Breast epithelium (tissue), 4 donors: ENCODE measurements at regions not wholly inside any gene's neighbourhood (a gene's known extent, or its start where the extent isn't known, plus 50 kb on each side); places are given as distances from the start of the nearest gene placed in this dataset.

Experiments
- DNase-seq, 2 donors: peaks; one replicate each; pipeline ENCODE4 v3.0.0-alpha.2; 2019; ENCODE audit warnings: low spot score in 2 of 2
- H3K27ac ChIP-seq, 2 donors: fragments of 200-600 bp; sonication (generic) in 1 of 2; one replicate each; pipeline ENCODE4 v1.5.1; 2016 to 2019; ENCODE audit warnings: mild to moderate bottlenecking in 1 of 2
- H3K27me3 ChIP-seq, 2 donors: fragments of 200-600 bp; sonication (generic) in 1 of 2; one replicate each; pipeline versions ENCODE4 v1.5.1 to v1.6.0; 2017 to 2019; ENCODE audit warnings: control low read depth in 1 of 2, mild to moderate bottlenecking in 1 of 2
- H3K36me3 ChIP-seq: fragments of 200-600 bp; one replicate; pipeline ENCODE4 v1.5.1; 2019
- H3K4me1 ChIP-seq, 2 donors: fragments of 200-600 bp; sonication (generic); one replicate each; pipeline ENCODE4 v1.5.1; 2016 to 2019; ENCODE audit warnings: control low read depth in 1 of 2
- H3K4me3 ChIP-seq, 3 donors: fragments of 200-600 bp; sonication (generic); 1 replicate in 2 of 3; 2 replicates in 1 of 3; pipeline ENCODE4 v1.5.1; 2016 to 2019; ENCODE audit warnings: mild to moderate bottlenecking in 3 of 3, moderate library complexity in 2 of 3
- H3K9me3 ChIP-seq, 2 donors: fragments of 200-600 bp; sonication (generic) in 1 of 2; one replicate each; pipeline ENCODE4 v1.5.1; 2016 to 2019; ENCODE audit warnings: control low read depth in 1 of 2
- CTCF ChIP-seq, 3 donors: fragments of 450-650 bp; IDR thresholded peaks; one replicate each; pipeline ENCODE4 v1.5.1; 2016 to 2017; ENCODE audit warnings: antibody characterized with exemption in 3 of 3, mild to moderate bottlenecking in 3 of 3, moderate library complexity in 3 of 3
- POLR2A ChIP-seq: fragments of 450-650 bp; IDR thresholded peaks from one replicate; pipeline ENCODE4 v1.6.1; 2016; ENCODE audit warnings: antibody characterized with exemption, mild to moderate bottlenecking, moderate library complexity
- POLR2AphosphoS5 ChIP-seq, 3 donors: sonication (generic); formaldehyde crosslinking; IDR thresholded peaks; one replicate each; pipeline ENCODE4 v1.6.1; 2017; ENCODE audit warnings: antibody characterized with exemption in 3 of 3
- intact Hi-C: fragments of 100-400 bp; cut with DNase I; formaldehyde crosslinking; loops from one replicate; pipeline ENCODE4 v1.15.1; 2023; ENCODE audit warnings: low total_unique reads

- TF ChIP-seq CTCF (IDR thresholded peaks at IDR 0.05) (no peak), POLR2A (no peak), POLR2AphosphoS5 (IDR thresholded peaks at IDR 0.05) (no peak)
- no peaks in the 10 kb centered on the region for H3K4me1 ChIP-seq
- H3K27me3 ChIP-seq = no peaks in the 10 kb centered on the region
- H3K36me3 ChIP-seq = no peaks in the 10 kb centered on the region
- intact Hi-C loops = no loop called here
- no peak overlapping the region for H3K4me3 ChIP-seq
- H3K9me3 ChIP-seq = no peaks in the 10 kb centered on the region
- H3K27ac ChIP-seq = no peak overlapping the region
- DNase-seq = no peak
Measured at GRCh38 chr2:6060992-6061663, 368.9 kb downstream of the SOX11 start.

GRCh38 chr2:6064757-6065156, 372.6 kb downstream of the SOX11 start:
- no peaks in the 10 kb centered on the region for H3K4me1 ChIP-seq
- no peak overlapping the region for H3K4me3 ChIP-seq
- TF ChIP-seq CTCF (IDR thresholded peaks at IDR 0.05) (no peak), POLR2A (no peak), POLR2AphosphoS5 (IDR thresholded peaks at IDR 0.05) (no peak)
- H3K9me3 ChIP-seq = no peaks in the 10 kb centered on the region
- no peaks in the 10 kb centered on the region for H3K36me3 ChIP-seq
- DNase-seq = no peak
- no peaks in the 10 kb centered on the region for H3K27me3 ChIP-seq
- intact Hi-C loops = no loop called here
- no peak overlapping the region for H3K27ac ChIP-seq

GRCh38 chr2:6065703-6066102, 373.5 kb downstream of the SOX11 start:
- no peak overlapping the region for H3K27ac ChIP-seq
- TF ChIP-seq CTCF (IDR thresholded peaks at IDR 0.05) = no peak
- TF ChIP-seq POLR2A = no peak
- TF ChIP-seq POLR2AphosphoS5 (IDR thresholded peaks at IDR 0.05) = no peak
- no peaks in the 10 kb centered on the region for H3K36me3 ChIP-seq
- no peaks in the 10 kb centered on the region for H3K9me3 ChIP-seq
- DNase-seq = no peak
- H3K4me1 ChIP-seq = no peaks in the 10 kb centered on the region
- H3K27me3 ChIP-seq = no peaks in the 10 kb centered on the region
- no peak overlapping the region for H3K4me3 ChIP-seq
- intact Hi-C loops = no loop called here

GRCh38 chr2:6067089-6067488, 374.9 kb downstream of the SOX11 start:
- no peaks in the 10 kb centered on the region for H3K36me3 ChIP-seq
- no peak overlapping the region for H3K27ac ChIP-seq
- no peaks in the 10 kb centered on the region for H3K4me1 ChIP-seq
- intact Hi-C loops = no loop called here
- TF ChIP-seq CTCF (IDR thresholded peaks at IDR 0.05) = no peak
- no peak for TF ChIP-seq POLR2AphosphoS5 (IDR thresholded peaks at IDR 0.05)
- no peak for TF ChIP-seq POLR2A
- no peak for DNase-seq
- H3K9me3 ChIP-seq = no peaks in the 10 kb centered on the region
- H3K4me3 ChIP-seq = no peak overlapping the region
- no peaks in the 10 kb centered on the region for H3K27me3 ChIP-seq

GRCh38 chr2:6067806-6068205, 375.6 kb downstream of the SOX11 start:
- Histone ChIP-seq H3K27me3 (no peaks in the 10 kb centered on the region), H3K4me1 (no peaks in the 10 kb centered on the region), H3K36me3 (no peaks in the 10 kb centered on the region), H3K27ac (no peak overlapping the region), H3K4me3 (no peak overlapping the region), H3K9me3 (no peaks in the 10 kb centered on the region)
- intact Hi-C loops = no loop called here
- no peak for DNase-seq
- TF ChIP-seq POLR2AphosphoS5 (IDR thresholded peaks at IDR 0.05) (no peak), CTCF (IDR thresholded peaks at IDR 0.05) (no peak), POLR2A (no peak)
